ENCODE measurements at regions not wholly inside any gene's neighbourhood (a gene's known extent, or its start where the extent isn't known, plus 50 kb on each side); places are given as distances from the start of the nearest gene placed in this dataset.

DNA sequence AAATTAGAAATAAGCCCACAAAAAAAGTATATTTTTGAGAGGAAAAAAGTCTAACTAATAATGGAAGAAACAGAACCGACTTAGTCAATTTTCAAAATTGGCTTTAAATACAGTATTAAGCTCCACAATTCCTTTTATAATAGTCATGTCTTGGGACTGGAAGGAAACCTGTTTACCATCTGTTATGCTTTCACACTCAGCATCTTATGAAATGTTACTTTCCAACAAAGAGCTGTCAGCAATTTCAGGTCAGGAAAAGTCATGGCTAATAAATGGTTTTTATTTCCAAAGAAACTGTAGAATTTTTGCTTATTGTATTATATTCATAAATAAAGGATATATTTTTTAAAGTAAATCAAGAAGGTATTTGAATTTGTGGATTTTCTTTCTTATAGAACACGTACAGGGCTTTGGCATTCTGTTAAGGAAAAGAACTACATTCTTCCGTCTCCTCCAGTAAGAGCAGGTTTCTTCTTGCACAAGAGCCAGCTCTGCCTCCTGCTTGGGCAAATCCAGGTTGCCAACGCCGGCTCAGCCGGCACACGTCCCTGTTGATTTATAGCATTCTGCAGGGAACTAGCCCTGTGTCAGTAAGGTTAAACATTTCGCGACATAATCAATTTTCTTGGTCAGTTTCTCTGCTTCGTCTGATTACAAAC is 52.9 kb upstream of the GPR12 start:
- peak; percentile 76 for DNase-seq
- Histone ChIP-seq H3K27ac (ENCODE audit: low read length) (peak overlapping the region; percentile 7), H3K4me1 (ENCODE audit: control insufficient read depth, insufficient read depth, low read length) (peaks cover 6% of the 10 kb centered on the region), H3K27me3 (ENCODE audit: control insufficient read depth, insufficient read depth, low read length) (no peaks in the 10 kb centered on the region), H3K36me3 (ENCODE audit: control insufficient read depth, insufficient read depth, low read length) (no peaks in the 10 kb centered on the region), H3K9me3 (replicated peaks; ENCODE audit: control insufficient read depth, low read depth, low read length) (no peaks in the 10 kb centered on the region), H3K4me3 (ENCODE audit: low read length) (no peak overlapping the region)
- 4% methylated on average over 6 of the region's 10 CpGs for WGBS (ENCODE audit: insufficient coverage)

DNA sequence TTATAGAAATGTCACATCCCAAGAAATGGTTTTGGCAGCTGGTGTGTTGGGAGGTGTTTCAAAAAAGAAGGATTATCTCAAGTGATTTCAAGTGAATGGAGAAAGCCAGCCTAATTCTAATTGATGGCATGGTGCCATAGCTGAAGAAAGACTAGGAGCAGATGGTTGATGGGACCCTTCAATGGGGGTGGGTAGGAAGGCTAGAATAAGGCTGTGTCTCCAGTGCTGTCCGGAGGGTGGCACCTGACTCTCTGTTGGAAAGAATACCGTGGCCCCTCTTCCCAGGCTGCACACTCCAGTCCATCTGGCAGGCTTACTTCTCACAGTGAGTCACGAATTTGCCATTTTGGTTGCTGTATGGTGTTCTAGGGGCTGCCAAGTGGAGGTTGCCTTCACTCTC is 51.0 kb upstream of the GPR12 start:
- Histone ChIP-seq H3K9me3 (replicated peaks; ENCODE audit: control insufficient read depth, low read depth, low read length) (no peaks in the 10 kb centered on the region), H3K4me3 (ENCODE audit: low read length) (no peak overlapping the region), H3K27me3 (ENCODE audit: control insufficient read depth, insufficient read depth, low read length) (no peaks in the 10 kb centered on the region), H3K27ac (ENCODE audit: low read length) (no peak overlapping the region), H3K36me3 (ENCODE audit: control insufficient read depth, insufficient read depth, low read length) (no peaks in the 10 kb centered on the region), H3K4me1 (ENCODE audit: control insufficient read depth, insufficient read depth, low read length) (peaks cover 6% of the 10 kb centered on the region)
- no peak for DNase-seq
- WGBS (ENCODE audit: insufficient coverage), result 88% methylated on average over 1 of the region's 3 CpGs

All from muscle of leg (tissue), 3 donors.